AG20443 (cell line): ENCODE measurements at regions not wholly inside any gene's neighbourhood (a gene's known extent, or its start where the extent isn't known, plus 50 kb on each side); places are given as distances from the start of the nearest gene placed in this dataset.
"Not testable (repeated sequence)": the region's sequence is repeated elsewhere in the genome, so short reads cannot be mapped to it uniquely, and the experiment has no call there.

Experiments used
- DNase-seq: peaks from one replicate; pipeline ENCODE4 v3.0.0; 2012; ENCODE audit warnings: low spot score, mixed read lengths

- DNase-seq = not testable (repeated sequence)
Measured at GRCh38 chr5:106979178-106979577, 691.6 kb downstream of the EFNA5 start.

GRCh38 chr5:106978582-106979165 lies 692.1 kb downstream of the EFNA5 start:
- DNase-seq = not testable (repeated sequence)

GRCh38 chr5:106976363-106976762 lies 694.4 kb downstream of the EFNA5 start:
- no peak for DNase-seq

- no peak for DNase-seq
Measured at GRCh38 chr5:106974272-106974671, 696.5 kb downstream of the EFNA5 start.

- DNase-seq = no peak
Measured at GRCh38 chr5:106966686-106967315, 703.9 kb downstream of the EFNA5 start.

GRCh38 chr5:106964132-106964531 lies 706.6 kb downstream of the EFNA5 start:
- DNase-seq = no peak

- no peak for DNase-seq
Measured at GRCh38 chr5:106963630-106964029, 707.1 kb downstream of the EFNA5 start.

GRCh38 chr5:106962464-106963230 lies 708.1 kb downstream of the EFNA5 start:
- DNase-seq = no peak

GRCh38 chr5:106959387-106959786 lies 711.4 kb downstream of the EFNA5 start:
- DNase-seq = no peak

GRCh38 chr5:106957336-106957735 lies 713.4 kb downstream of the EFNA5 start:
- DNase-seq = no peak

- DNase-seq = no peak
Measured at GRCh38 chr5:106956886-106957285, 713.9 kb downstream of the EFNA5 start.

GRCh38 chr5:106956187-106956586 lies 714.5 kb downstream of the EFNA5 start:
- DNase-seq = no peak

GRCh38 chr5:106940986-106941385 lies 729.8 kb downstream of the EFNA5 start:
- no peak for DNase-seq

- DNase-seq = no peak
Measured at GRCh38 chr5:106940301-106940846, 730.4 kb downstream of the EFNA5 start.

- DNase-seq = no peak
Measured at GRCh38 chr5:106923409-106923808, 747.3 kb downstream of the EFNA5 start.

GRCh38 chr5:106921567-106921966 lies 749.2 kb downstream of the EFNA5 start:
- no peak for DNase-seq

GRCh38 chr5:106910486-106910885 lies 760.3 kb downstream of the EFNA5 start:
- DNase-seq = no peak

- no peak for DNase-seq
Measured at GRCh38 chr5:106909716-106910115, 761.0 kb downstream of the EFNA5 start.

- no peak for DNase-seq
Measured at GRCh38 chr5:106907979-106908378, 762.8 kb downstream of the EFNA5 start.

- no peak for DNase-seq
Measured at GRCh38 chr5:106906199-106906598, 764.5 kb downstream of the EFNA5 start.

GRCh38 chr5:106894964-106895363 lies 775.8 kb downstream of the EFNA5 start:
- no peak for DNase-seq

- DNase-seq = no peak
Measured at GRCh38 chr5:106882035-106882434, 788.7 kb downstream of the EFNA5 start.

- no peak for DNase-seq
Measured at GRCh38 chr5:106880656-106881055, 790.1 kb downstream of the EFNA5 start.
